Keratinocyte (primary cell): ENCODE measurements at regions not wholly inside any gene's neighbourhood (a gene's known extent, or its start where the extent isn't known, plus 50 kb on each side); places are given as distances from the start of the nearest gene placed in this dataset.

Source experiments
- DNase-seq: peaks from one replicate; pipeline ENCODE4 v3.0.0-alpha.2; 2011; ENCODE audit warnings: low read depth, missing footprints, low spot score
- FAIRE-seq: peaks from 2 replicates; lab custom pipeline; 2011; peaks lifted over from hg19 to GRCh38; lab: Jason Lieb, UNC
- H2AFZ ChIP-seq: 2 replicates; pipeline ENCODE4 v1.6.0; 2012; ENCODE audit warnings: low read length, control low read depth, inconsistent platforms; ENCODE audit not compliant: control insufficient read depth
- H3K27ac ChIP-seq: 2 replicates; pipeline ENCODE4 v1.5.1; 2011; ENCODE audit warnings: low read length; ENCODE audit not compliant: control insufficient read depth, insufficient read depth
- H3K27me3 ChIP-seq: 3 replicates; pipeline ENCODE4 v1.6.0; 2011; ENCODE audit warnings: low read length; ENCODE audit not compliant: control insufficient read depth, insufficient read depth; ENCODE audit errors: extremely low read depth
- H3K36me3 ChIP-seq, 2 experiments: 2 replicates in 1 of 2; 3 replicates in 1 of 2; pipeline ENCODE4 v1.5.1; 2011; ENCODE audit warnings: low read length in 2 of 2, mild to moderate bottlenecking in 1 of 2; ENCODE audit not compliant: control insufficient read depth in 2 of 2, insufficient read depth in 2 of 2; ENCODE audit errors: extremely low read depth in 1 of 2
- H3K4me1 ChIP-seq: 3 replicates; pipeline ENCODE4 v1.5.1; 2011; ENCODE audit warnings: low read length; ENCODE audit not compliant: control insufficient read depth, insufficient read depth; ENCODE audit errors: extremely low read depth
- H3K4me2 ChIP-seq: 3 replicates; pipeline ENCODE4 v1.6.0; 2011; ENCODE audit warnings: low read depth, low read length; ENCODE audit not compliant: control insufficient read depth, insufficient read depth; ENCODE audit errors: extremely low read depth
- H3K4me3 ChIP-seq, 3 experiments: fragments of 200-600 bp in 1 of 3; sonication (generic) in 1 of 3; 2 replicates in 2 of 3; 3 replicates in 1 of 3; pipeline ENCODE4 v1.5.1; 2011 to 2016; ENCODE audit warnings: low read length in 3 of 3, mild to moderate bottlenecking in 3 of 3, control low read depth in 2 of 3, inconsistent platforms in 1 of 3, low read depth in 1 of 3, mixed read lengths in 1 of 3, mixed run types in 1 of 3, moderate library complexity in 1 of 3; ENCODE audit not compliant: control insufficient read depth in 2 of 3, insufficient read depth in 2 of 3; ENCODE audit errors: extremely low read depth in 1 of 3
- H3K79me2 ChIP-seq: 2 replicates; pipeline ENCODE4 v1.6.0; 2012; ENCODE audit warnings: low read length; ENCODE audit not compliant: control insufficient read depth, insufficient read depth
- H3K9ac ChIP-seq: 3 replicates; pipeline ENCODE4 v1.6.0; 2011; ENCODE audit warnings: low read length; ENCODE audit not compliant: control insufficient read depth, insufficient read depth; ENCODE audit errors: extremely low read depth
- H3K9me1 ChIP-seq: 3 replicates; pipeline ENCODE4 v1.6.0; 2011; ENCODE audit warnings: low read length; ENCODE audit not compliant: control insufficient read depth, insufficient read depth; ENCODE audit errors: extremely low read depth
- H3K9me3 ChIP-seq: 2 replicates; pipeline ENCODE4 v1.5.1; 2012; ENCODE audit warnings: low read depth, low read length; ENCODE audit not compliant: control insufficient read depth
- H4K20me1 ChIP-seq: 3 replicates; pipeline ENCODE4 v1.6.0; 2011; ENCODE audit warnings: low read length; ENCODE audit not compliant: control insufficient read depth, insufficient read depth; ENCODE audit errors: extremely low read depth
- CTCF ChIP-seq, 3 experiments: IDR thresholded peaks in 1 of 3; conservative IDR thresholded peaks in 1 of 3; optimal IDR thresholded peaks in 1 of 3; 2 replicates in 2 of 3; 3 replicates in 1 of 3; pipeline versions ENCODE3 to v1.5.1; 2011; ENCODE audit warnings: low read length in 3 of 3, mild to moderate bottlenecking in 3 of 3, moderate library complexity in 2 of 3, control low read depth in 1 of 3, inconsistent platforms in 1 of 3; ENCODE audit not compliant: insufficient read depth in 2 of 3; ENCODE audit errors: extremely low read depth in 1 of 3
- EZH2 ChIP-seq: IDR thresholded peaks from one replicate; pipeline ENCODE4 v1.6.1; 2012; ENCODE audit warnings: inconsistent platforms, mild to moderate bottlenecking, low read length, moderate library complexity
- dilution Hi-C: fragments of 300-500 bp; cut with MboI; formaldehyde crosslinking; loops from one replicate; pipeline ENCODE4 v1.7.0; 2020; ENCODE audit warnings: low sequenced_read_pairs; ENCODE audit not compliant: extremely low pct_ligation_motif_present

DNA sequence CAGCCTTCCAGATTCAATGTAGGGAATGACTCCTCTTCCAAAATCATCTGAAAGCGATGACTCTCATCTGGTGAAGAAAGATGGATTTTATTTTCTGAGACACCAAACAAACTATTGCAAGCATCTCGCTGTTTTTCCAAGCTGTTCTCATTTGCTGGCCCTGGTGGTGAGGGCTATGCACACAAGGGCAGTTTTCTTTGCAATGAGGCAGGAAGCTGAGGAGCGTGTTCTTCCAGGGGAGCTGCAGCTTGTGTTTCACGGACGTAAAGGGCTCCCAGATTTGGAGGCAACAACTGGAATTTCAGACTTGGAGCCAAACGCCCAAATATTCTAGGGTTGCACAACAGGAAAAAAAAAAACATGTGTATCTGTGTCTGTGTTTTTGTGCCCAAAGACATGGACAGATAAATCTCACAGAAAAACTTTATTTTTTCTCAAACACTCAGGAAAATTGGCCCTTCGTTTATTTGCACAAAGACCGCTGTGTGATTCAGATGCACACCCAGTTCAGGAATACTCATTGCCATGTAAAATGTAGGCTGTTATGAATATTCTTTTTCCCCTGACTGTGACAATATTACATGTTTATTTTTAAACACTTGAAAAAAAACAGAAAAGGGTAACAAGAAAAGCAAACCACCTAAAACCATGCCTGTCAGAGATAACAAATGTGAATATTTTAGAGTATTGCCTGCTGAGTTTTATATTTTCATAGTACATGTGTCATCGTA, 151.3 kb downstream of the GAS1 start:
- H2AFZ ChIP-seq: no peak overlapping the region
- H3K36me3 ChIP-seq: no peaks in the 10 kb centered on the region
- H3K27ac ChIP-seq: no peak overlapping the region
- no peaks in the 10 kb centered on the region for H4K20me1 ChIP-seq
- no peaks in the 10 kb centered on the region for H3K79me2 ChIP-seq
- H3K9ac ChIP-seq: no peak overlapping the region
- dilution Hi-C loops: no loop called here
- H3K4me2 ChIP-seq: no peak overlapping the region
- H3K4me3 ChIP-seq: no peak overlapping the region
- no peaks in the 10 kb centered on the region for H3K9me1 ChIP-seq
- TF ChIP-seq EZH2 (no peak), CTCF (optimal IDR thresholded peaks at IDR 0.05 in 1 of 3, IDR thresholded peaks at IDR 0.05 in 1 of 3, conservative IDR thresholded peaks at IDR 0.05 in 1 of 3; ENCODE audit: extremely low read depth in 1 of 3, insufficient read depth in 2 of 3, low read length in 3 of 3) (no peak)
- H3K4me1 ChIP-seq: peaks cover 11% of the 10 kb centered on the region
- FAIRE-seq (no peak), DNase-seq (no peak)
- no peaks in the 10 kb centered on the region for H3K27me3 ChIP-seq
- H3K9me3 ChIP-seq: no peaks in the 10 kb centered on the region

DNA sequence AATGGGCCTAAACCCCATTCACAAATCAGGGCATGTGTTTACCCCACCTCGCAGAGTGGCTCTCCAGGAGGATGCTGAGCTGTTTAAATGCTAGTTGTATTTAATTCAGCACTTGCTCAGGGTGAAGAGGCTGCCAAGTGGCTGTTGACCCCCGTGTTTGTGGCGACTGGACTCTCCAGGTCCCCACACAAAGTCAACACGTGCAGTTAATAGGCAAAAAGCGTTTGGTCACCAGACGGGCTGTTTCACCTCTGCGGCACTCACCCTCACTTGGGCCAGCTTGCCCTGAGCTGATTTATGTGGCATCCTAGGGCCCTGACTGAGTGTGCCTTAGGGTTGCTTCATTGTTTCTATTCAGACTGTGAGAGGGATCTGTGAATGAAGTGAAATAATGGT, 152.3 kb downstream of the GAS1 start:
- H3K4me1 ChIP-seq: peaks cover 11% of the 10 kb centered on the region
- TF ChIP-seq EZH2 (no peak), CTCF (optimal IDR thresholded peaks at IDR 0.05 in 1 of 3, IDR thresholded peaks at IDR 0.05 in 1 of 3, conservative IDR thresholded peaks at IDR 0.05 in 1 of 3; ENCODE audit: extremely low read depth in 1 of 3, insufficient read depth in 2 of 3, low read length in 3 of 3) (no peak)
- H3K27me3 ChIP-seq: no peaks in the 10 kb centered on the region
- H3K27ac ChIP-seq: no peak overlapping the region
- dilution Hi-C loops: no loop called here
- no peak for FAIRE-seq
- no peaks in the 10 kb centered on the region for H3K79me2 ChIP-seq
- H3K9me3 ChIP-seq: no peaks in the 10 kb centered on the region
- no peak overlapping the region for H3K9ac ChIP-seq
- H3K4me2 ChIP-seq: no peak overlapping the region
- H3K4me3 ChIP-seq: no peak overlapping the region
- no peaks in the 10 kb centered on the region for H3K36me3 ChIP-seq
- DNase-seq: no peak
- no peak overlapping the region for H2AFZ ChIP-seq
- H3K9me1 ChIP-seq: no peaks in the 10 kb centered on the region
- no peaks in the 10 kb centered on the region for H4K20me1 ChIP-seq
